GM12878 (cell line): ENCODE measurements at regions not wholly inside any gene's neighbourhood (a gene's known extent, or its start where the extent isn't known, plus 50 kb on each side); places are given as distances from the start of the nearest gene placed in this dataset.

Source experiments
- ATAC-seq: fragments of 200-7000 bp; cut with Tn5 transposase; 3 replicates; pipeline ENCODE4 v1.9.1; 2020; ENCODE audit warnings: mild to moderate bottlenecking, moderate library complexity
- BruUV-seq: library from RNA; stranded (reverse); fragments of 400-500 nt; replicated peaks from 2 replicates; lab custom pipeline; 2021; lab: Mats Ljungman, UMichigan
- CTCF ChIA-PET: fragments of 300-600 bp; sonication (Branson Sonifier 250); formaldehyde crosslinking; extraction: SDS; loops from one replicate; lab custom pipeline; 2021; ENCODE audit warnings: inconsistent platforms; lab: Yijun Ruan, JAX
- POLR2A ChIA-PET: fragments of 350-600 bp; formaldehyde crosslinking; extraction: SDS; loops from one replicate; lab custom pipeline; 2021; ENCODE audit warnings: inconsistent platforms; lab: Charles Lee
- RAD21 ChIA-PET: fragments of 300-600 bp; sonication (Branson Sonifier 250); formaldehyde crosslinking; loops from one replicate; lab custom pipeline; 2023; ENCODE audit warnings: antibody characterized with exemption; ENCODE audit not compliant: unreplicated experiment; lab: Charles Lee
- SMC1A ChIA-PET: fragments of 300-600 bp; sonication (Branson Sonifier 250); formaldehyde crosslinking; loops from one replicate; lab custom pipeline; 2023; ENCODE audit not compliant: unreplicated experiment, uncharacterized antibody; lab: Charles Lee
- DNase-seq: peaks from one replicate; pipeline ENCODE4 v3.0.0-alpha.2; 2011; ENCODE audit warnings: low read depth, low spot score
- FAIRE-seq: peaks from 3 replicates; lab custom pipeline; 2011; peaks lifted over from hg19 to GRCh38; lab: Jason Lieb, UNC
- H2AFZ ChIP-seq: 2 replicates; pipeline ENCODE4 v1.6.0; 2011; ENCODE audit warnings: low read depth, low read length, control low read depth; ENCODE audit not compliant: control insufficient read depth
- H3K27ac ChIP-seq: 2 replicates; pipeline ENCODE4 v1.5.1; 2011; ENCODE audit warnings: control low read depth; ENCODE audit not compliant: control insufficient read depth, insufficient read depth
- H3K27me3 ChIP-seq, 2 experiments: replicated peaks in 1 of 2; 2 replicates each; pipeline versions ENCODE4 v1.6.0 to v1.6.1; 2011; ENCODE audit warnings: low read length in 1 of 2; ENCODE audit not compliant: control insufficient read depth in 2 of 2, insufficient read depth in 2 of 2
- H3K36me3 ChIP-seq, 2 experiments: 2 replicates each; pipeline ENCODE4 v1.5.1; 2011; ENCODE audit warnings: low read length in 1 of 2; ENCODE audit not compliant: control insufficient read depth in 2 of 2, insufficient read depth in 2 of 2
- H3K4me1 ChIP-seq: 2 replicates; pipeline ENCODE4 v1.6.1; 2011; ENCODE audit warnings: mild to moderate bottlenecking, low read length, moderate library complexity, mixed read lengths; ENCODE audit not compliant: control insufficient read depth, insufficient read depth
- H3K4me2 ChIP-seq: 2 replicates; pipeline ENCODE4 v1.6.0; 2011; ENCODE audit warnings: control low read depth; ENCODE audit not compliant: control insufficient read depth, insufficient read depth
- H3K4me3 ChIP-seq: fragments of 200-600 bp; sonication (generic); 2 replicates; pipeline ENCODE4 v1.5.1; 2016
- H3K79me2 ChIP-seq: 2 replicates; pipeline ENCODE4 v1.6.0; 2011; ENCODE audit warnings: low read length; ENCODE audit not compliant: control insufficient read depth, insufficient read depth
- H3K9ac ChIP-seq: 2 replicates; pipeline ENCODE4 v1.8.0; 2011; ENCODE audit warnings: low read length, control low read depth, mixed read lengths; ENCODE audit not compliant: control insufficient read depth, insufficient read depth
- H3K9me3 ChIP-seq: replicated peaks from 3 replicates; pipeline ENCODE4 v1.5.1; 2011; ENCODE audit warnings: mild to moderate bottlenecking, low read length; ENCODE audit not compliant: control insufficient read depth, insufficient read depth
- H4K20me1 ChIP-seq: 2 replicates; pipeline ENCODE4 v1.6.0; 2011; ENCODE audit not compliant: control insufficient read depth, insufficient read depth
- CHD1 ChIP-seq: IDR thresholded peaks from 2 replicates; pipeline ENCODE4 v1.6.1; 2012; ENCODE audit warnings: low read depth, low read length, improper control_type of control experiment
- CREM ChIP-seq: IDR thresholded peaks from 2 replicates; pipeline ENCODE4 v1.6.1; 2014; ENCODE audit warnings: antibody characterized with exemption, low read depth
- POLR2A ChIP-seq: IDR thresholded peaks from 2 replicates; pipeline ENCODE4 v1.6.1; 2011; ENCODE audit warnings: low read depth, mild to moderate bottlenecking, low read length
- PRDM15 ChIP-seq: fragments of 450-650 bp; formaldehyde crosslinking; IDR thresholded peaks from 2 replicates; pipeline ENCODE4 v1.4.0; 2020; ENCODE audit warnings: mild to moderate bottlenecking, moderate library complexity
- SMAD5 ChIP-seq: IDR thresholded peaks from 2 replicates; pipeline ENCODE4 v1.6.1; 2016; ENCODE audit warnings: antibody characterized with exemption, low read depth
- SMC3 ChIP-seq: IDR thresholded peaks from 2 replicates; pipeline ENCODE4 v1.6.1; 2011; ENCODE audit warnings: low read length, improper control_type of control experiment, borderline replicate concordance
- ZBTB33 ChIP-seq: fragments of 450-650 bp; IDR thresholded peaks from 2 replicates; pipeline ENCODE4 v1.6.1; 2017; ENCODE audit warnings: mild to moderate bottlenecking
- WGBS: methylation state at CpG from one replicate; pipeline ENCODE4 v1.1.6; 2016; ENCODE audit warnings: low lambda C conversion rate; ENCODE audit not compliant: insufficient replicate concordance, insufficient coverage; ENCODE audit errors: missing lambda C conversion rate; 5-methylcytosine and 5-hydroxymethylcytosine counted together
- in situ Hi-C: fragments of 300-500 bp; cut with MboI; formaldehyde crosslinking; loops from 9 replicates; pipeline ENCODE4 v1.14.3; 2018; ENCODE audit warnings: mixed read lengths
- intact Hi-C: fragments of 100-400 bp; cut with micrococcal nuclease; formaldehyde crosslinking; loops from one replicate; pipeline ENCODE4 v1.14.2; 2022; ENCODE audit not compliant: unreplicated experiment

- H3K27me3 ChIP-seq = no peaks in the 10 kb centered on the region
- FAIRE-seq = no peak
- H2AFZ ChIP-seq = no peak overlapping the region
- no peaks in the 10 kb centered on the region for H3K9me3 ChIP-seq
- no peak overlapping the region for H3K27ac ChIP-seq
- no peak for ATAC-seq
- no peak overlapping the region for H3K4me2 ChIP-seq
- intact Hi-C loops = no loop called here
- RAD21 ChIA-PET = no interaction called here
- no peak for DNase-seq
- H3K4me3 ChIP-seq = no peak overlapping the region
- SMC1A ChIA-PET = no interaction called here
- H3K9ac ChIP-seq = no peak overlapping the region
- no TSS peak for BruUV-seq
- TF ChIP-seq SMAD5 = no peak
- WGBS = 40% methylated on average over 3 of the region's 3 CpGs
- no peaks in the 10 kb centered on the region for H3K4me1 ChIP-seq
- in situ Hi-C loops = no loop called here
- H3K36me3 ChIP-seq = no peaks in the 10 kb centered on the region
- CTCF ChIA-PET = no interaction called here
- no peaks in the 10 kb centered on the region for H3K79me2 ChIP-seq
- POLR2A ChIA-PET = no interaction called here
- H4K20me1 ChIP-seq = no peaks in the 10 kb centered on the region
Observed at GRCh38 chr5:101561018-101561417, 657.9 kb upstream of the ST8SIA4 start.

GRCh38 chr5:101543780-101544179, 640.7 kb upstream of the ST8SIA4 start:
- DNase-seq (no peak), FAIRE-seq (no peak), ATAC-seq (no peak)
- Histone ChIP-seq H3K27ac (no peak overlapping the region), H3K36me3 (no peaks in the 10 kb centered on the region), H3K9ac (no peak overlapping the region), H3K4me1 (no peaks in the 10 kb centered on the region), H2AFZ (no peak overlapping the region), H3K27me3 (no peaks in the 10 kb centered on the region), H3K9me3 (no peaks in the 10 kb centered on the region), H3K79me2 (no peaks in the 10 kb centered on the region), H3K4me3 (no peak overlapping the region), H3K4me2 (no peak overlapping the region), H4K20me1 (no peaks in the 10 kb centered on the region)
- WGBS = 63% methylated on average over 1 of the region's 1 CpG
- no peak for TF ChIP-seq PRDM15
- no peak for TF ChIP-seq POLR2A
- TF ChIP-seq CREM = no peak
- no peak for TF ChIP-seq CHD1
- TF ChIP-seq SMC3 = no peak
- no peak for TF ChIP-seq ZBTB33
- intact Hi-C loops (no loop called here), in situ Hi-C loops (no loop called here)
- RAD21 ChIA-PET = no interaction called here
- SMC1A ChIA-PET = no interaction called here
- POLR2A ChIA-PET = no interaction called here
- CTCF ChIA-PET = no interaction called here
- no TSS peak for BruUV-seq
